OCI-LY7 (cell line): ENCODE measurements at regions not wholly inside any gene's neighbourhood (a gene's known extent, or its start where the extent isn't known, plus 50 kb on each side); places are given as distances from the start of the nearest gene placed in this dataset.
"Not testable (repeated sequence)": the region's sequence is repeated elsewhere in the genome, so short reads cannot be mapped to it uniquely, and the experiment has no call there.

Experiments
- CTCF ChIP-seq: fragments of 200-600 bp; sonication (generic); conservative IDR thresholded peaks from 2 replicates; pipeline ENCODE4 v1.5.1; 2014; ENCODE audit warnings: mild to moderate bottlenecking, antibody characterized with exemption, low read length, moderate library complexity, mixed read lengths
- EZH2phosphoT487 ChIP-seq: fragments of 200-600 bp; sonication (generic); IDR thresholded peaks from 2 replicates; pipeline ENCODE4 v1.6.1; 2018; ENCODE audit warnings: low read depth, borderline replicate concordance, mild to moderate bottlenecking, mixed run types, antibody characterized with exemption, low read length, moderate library complexity, mixed read lengths

GRCh38 chr7:82571047-82571446 lies 127.5 kb upstream of the CACNA2D1 start:
- not testable (repeated sequence) for TF ChIP-seq CTCF, EZH2phosphoT487
